GM04503 (cell line): ENCODE measurements at regions not wholly inside any gene's neighbourhood (a gene's known extent, or its start where the extent isn't known, plus 50 kb on each side); places are given as distances from the start of the nearest gene placed in this dataset.
"Not testable (repeated sequence)": the region's sequence is repeated elsewhere in the genome, so short reads cannot be mapped to it uniquely, and the experiment has no call there.

Source experiments
- DNase-seq: peaks from one replicate; pipeline ENCODE4 v3.0.0-alpha.2; 2012; ENCODE audit warnings: low read depth

DNA sequence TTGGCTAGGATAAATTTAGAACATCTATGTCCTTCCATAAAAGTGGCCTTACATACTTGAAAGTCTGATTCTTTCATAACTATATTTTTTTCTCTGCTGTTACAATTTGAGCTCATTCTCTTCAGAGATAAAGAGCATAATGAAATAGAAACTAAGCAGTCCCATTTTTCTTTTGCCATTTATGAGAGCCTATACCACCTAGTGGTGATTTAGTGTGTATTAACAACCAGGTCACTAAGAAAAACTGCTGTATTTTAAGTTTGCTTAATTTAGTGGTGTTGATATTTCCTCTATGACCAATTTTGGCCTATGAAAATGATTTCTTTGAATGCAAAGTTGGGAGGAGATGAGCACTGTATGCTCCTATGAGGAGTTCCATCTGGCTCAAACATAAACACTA, 88.7 kb upstream of the ZWINT start:
- no peak for DNase-seq

DNA sequence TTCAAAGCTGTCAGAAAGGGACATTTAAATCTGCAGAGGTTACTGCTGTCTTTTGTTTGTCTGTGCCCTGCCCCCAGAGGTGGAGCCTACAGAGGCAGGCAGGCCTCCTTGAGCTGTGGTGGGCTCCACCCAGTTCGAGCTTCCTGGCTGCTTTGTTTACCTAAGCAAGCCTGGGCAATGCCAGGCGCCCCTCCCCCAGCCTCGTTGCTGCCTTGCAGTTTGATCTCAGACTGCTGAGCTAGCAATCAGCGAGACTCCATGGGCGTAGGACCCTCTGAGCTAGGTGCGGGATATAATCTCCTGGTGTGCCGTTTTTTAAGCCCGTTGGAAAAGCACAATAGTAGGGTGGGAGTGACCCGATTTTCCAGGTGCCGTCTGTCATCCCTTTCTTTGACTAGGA, 86.6 kb upstream of the ZWINT start:
- DNase-seq, result not testable (repeated sequence)

DNA sequence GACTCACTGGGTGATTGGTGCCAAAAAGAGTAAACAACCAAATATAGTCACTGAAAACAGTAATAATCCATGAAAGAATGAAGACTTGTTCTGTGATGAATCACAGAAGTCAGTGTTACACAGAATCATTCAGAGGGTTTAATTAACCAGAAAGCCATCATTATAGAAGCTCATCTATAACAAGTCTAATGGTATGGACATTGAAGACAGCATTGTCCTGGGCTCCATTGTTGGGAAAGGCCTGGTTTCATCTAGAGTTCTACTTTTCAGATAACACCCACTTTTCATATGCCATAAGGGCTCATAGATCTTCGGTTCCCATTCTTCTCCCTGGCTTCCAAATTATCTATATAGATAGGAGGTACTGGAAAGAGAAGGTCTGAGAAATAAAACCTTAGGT, 80.3 kb upstream of the ZWINT start:
- DNase-seq, result not testable (repeated sequence)
